CD14-positive monocyte (primary cell): ENCODE measurements at regions not wholly inside any gene's neighbourhood (a gene's known extent, or its start where the extent isn't known, plus 50 kb on each side); places are given as distances from the start of the nearest gene placed in this dataset.

Experiments used
- DNase-seq, 3 donors: peaks; one replicate each; pipeline ENCODE4 v3.0.0-alpha.2; 2011 to 2022
- H2AFZ ChIP-seq: 2 replicates; pipeline ENCODE4 v1.6.0; 2012; ENCODE audit warnings: mild to moderate bottlenecking, low read depth, low read length, inconsistent platforms; ENCODE audit not compliant: insufficient read depth, poor library complexity, severe bottlenecking
- H3K27ac ChIP-seq, 2 donors: 1 replicate in 1 of 2; 2 replicates in 1 of 2; pipeline ENCODE4 v1.5.1; 2012 to 2013; ENCODE audit warnings: low read length in 2 of 2, control low read depth in 1 of 2, inconsistent platforms in 1 of 2, low read depth in 1 of 2, mild to moderate bottlenecking in 1 of 2
- H3K27me3 ChIP-seq, 2 donors: one replicate each; pipeline versions ENCODE4 v1.6.0 to v1.6.1; 2011 to 2013; ENCODE audit warnings: low read length in 2 of 2; ENCODE audit not compliant: control insufficient read depth in 2 of 2, insufficient read depth in 2 of 2
- H3K36me3 ChIP-seq, 2 donors: replicated peaks in 1 of 2; 1 replicate in 1 of 2; 2 replicates in 1 of 2; pipeline versions ENCODE4 v1.5.1 to v1.6.1; 2012 to 2013; ENCODE audit warnings: low read length in 2 of 2, control low read depth in 1 of 2, inconsistent platforms in 1 of 2, mild to moderate bottlenecking in 1 of 2; ENCODE audit not compliant: insufficient read depth in 2 of 2, control insufficient read depth in 1 of 2
- H3K4me1 ChIP-seq, 2 donors: 1 replicate in 1 of 2; 2 replicates in 1 of 2; pipeline versions ENCODE4 v1.5.1 to v1.6.1; 2012 to 2013; ENCODE audit warnings: low read length in 2 of 2, control low read depth in 1 of 2, inconsistent platforms in 1 of 2, mild to moderate bottlenecking in 1 of 2, moderate library complexity in 1 of 2; ENCODE audit not compliant: insufficient read depth in 2 of 2, control insufficient read depth in 1 of 2
- H3K4me2 ChIP-seq: replicated peaks from 2 replicates; pipeline ENCODE3; 2012; ENCODE audit warnings: low read length, moderate library complexity, mild to moderate bottlenecking; ENCODE audit not compliant: poor library complexity, severe bottlenecking; ENCODE audit errors: extremely low read depth
- H3K4me3 ChIP-seq, 3 experiments: fragments of 200-600 bp in 1 of 3; sonication (generic) in 1 of 3; replicated peaks in 1 of 3; 1 replicate in 2 of 3; 2 replicates in 1 of 3; pipeline ENCODE4 v1.5.1; 2011 to 2013; ENCODE audit warnings: low read length in 3 of 3, mild to moderate bottlenecking in 3 of 3, control low read depth in 2 of 3, low read depth in 2 of 3, inconsistent platforms in 1 of 3, moderate library complexity in 1 of 3
- H3K79me2 ChIP-seq: 2 replicates; pipeline ENCODE4 v1.6.0; 2012; ENCODE audit warnings: mild to moderate bottlenecking, control low read depth, inconsistent platforms, low read length, moderate library complexity; ENCODE audit not compliant: insufficient read depth
- H3K9ac ChIP-seq: 2 replicates; pipeline ENCODE4 v1.6.0; 2017; ENCODE audit warnings: low read length, mild to moderate bottlenecking; ENCODE audit not compliant: insufficient read depth, poor library complexity, severe bottlenecking
- H3K9me3 ChIP-seq, 2 donors: replicated peaks in 1 of 2; 1 replicate in 1 of 2; 2 replicates in 1 of 2; pipeline versions ENCODE4 v1.5.1 to v1.6.1; 2012 to 2013; ENCODE audit warnings: low read length in 2 of 2, control low read depth in 1 of 2; ENCODE audit not compliant: control insufficient read depth in 1 of 2, insufficient read depth in 1 of 2
- H4K20me1 ChIP-seq: 2 replicates; pipeline ENCODE4 v1.6.0; 2012; ENCODE audit warnings: mild to moderate bottlenecking, low read length, control low read depth, moderate library complexity; ENCODE audit not compliant: insufficient read depth
- H3K27ac Mint-ChIP-seq, 7 donors: one replicate each; pipeline ENCODE4 v1.8.0; 2020; ENCODE audit warnings: mild to moderate bottlenecking in 7 of 7, mixed read lengths in 7 of 7, moderate library complexity in 6 of 7, inconsistent platforms in 2 of 7
- H3K27me3 Mint-ChIP-seq, 3 donors: one replicate each; pipeline ENCODE4 v1.8.0; 2021 to 2022; ENCODE audit warnings: low read depth in 3 of 3, mild to moderate bottlenecking in 3 of 3, mixed read lengths in 3 of 3, moderate library complexity in 3 of 3, inconsistent platforms in 1 of 3
- H3K36me3 Mint-ChIP-seq, 2 donors: one replicate each; pipeline ENCODE4 v1.8.0; 2020; ENCODE audit warnings: mixed read lengths in 2 of 2, inconsistent platforms in 1 of 2, mild to moderate bottlenecking in 1 of 2
- H3K4me1 Mint-ChIP-seq: one replicate; pipeline ENCODE4 v1.8.0; 2020; ENCODE audit warnings: mild to moderate bottlenecking, mixed read lengths
- H3K4me3 Mint-ChIP-seq, 2 donors: one replicate each; pipeline ENCODE4 v1.8.0; 2020; ENCODE audit warnings: mild to moderate bottlenecking in 2 of 2, mixed read lengths in 2 of 2, moderate library complexity in 1 of 2
- H3K9me3 Mint-ChIP-seq, 7 donors: one replicate each; pipeline ENCODE4 v1.8.0; 2020 to 2022; ENCODE audit warnings: mixed read lengths in 7 of 7, mild to moderate bottlenecking in 6 of 7, moderate library complexity in 6 of 7, inconsistent platforms in 2 of 7
- WGBS: methylation state at CpG from one replicate; pipeline ENCODE4 v1.1.5; 2013; ENCODE audit warnings: missing lambda C conversion rate; ENCODE audit not compliant: insufficient coverage; 5-methylcytosine and 5-hydroxymethylcytosine counted together
- intact Hi-C, 2 donors: fragments of 100-400 bp; cut with micrococcal nuclease; formaldehyde crosslinking; loops; one replicate each; pipeline versions ENCODE4 v1.15.0 to v1.15.1; 2023
- TF ChIP-seq, protein P1 (sequence below): fragments of 200-600 bp; IDR thresholded peaks from one replicate; pipeline ENCODE4 v1.8.0; 2022; ENCODE audit warnings: antibody characterized with exemption, mild to moderate bottlenecking

DNA sequence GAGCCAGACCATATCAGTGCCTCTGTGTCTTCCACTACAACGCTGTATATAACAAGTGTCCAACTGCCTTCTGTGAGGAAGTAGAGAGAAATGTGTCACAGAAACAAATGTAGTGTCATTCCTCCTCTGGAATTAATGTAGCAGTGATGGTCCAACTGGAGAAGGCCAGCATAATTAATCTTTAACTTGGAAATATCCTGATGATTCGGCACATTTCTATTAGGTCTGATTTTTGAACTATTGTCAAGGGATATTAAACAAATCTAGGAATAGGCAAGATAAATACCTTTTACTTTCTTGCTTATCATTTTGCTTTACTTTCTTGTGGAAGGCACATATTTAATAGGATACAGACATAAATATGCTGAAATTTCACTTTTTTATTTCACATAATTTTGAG lies 446.2 kb upstream of the ALCAM start:
- TF ChIP-seq, protein P1, sequence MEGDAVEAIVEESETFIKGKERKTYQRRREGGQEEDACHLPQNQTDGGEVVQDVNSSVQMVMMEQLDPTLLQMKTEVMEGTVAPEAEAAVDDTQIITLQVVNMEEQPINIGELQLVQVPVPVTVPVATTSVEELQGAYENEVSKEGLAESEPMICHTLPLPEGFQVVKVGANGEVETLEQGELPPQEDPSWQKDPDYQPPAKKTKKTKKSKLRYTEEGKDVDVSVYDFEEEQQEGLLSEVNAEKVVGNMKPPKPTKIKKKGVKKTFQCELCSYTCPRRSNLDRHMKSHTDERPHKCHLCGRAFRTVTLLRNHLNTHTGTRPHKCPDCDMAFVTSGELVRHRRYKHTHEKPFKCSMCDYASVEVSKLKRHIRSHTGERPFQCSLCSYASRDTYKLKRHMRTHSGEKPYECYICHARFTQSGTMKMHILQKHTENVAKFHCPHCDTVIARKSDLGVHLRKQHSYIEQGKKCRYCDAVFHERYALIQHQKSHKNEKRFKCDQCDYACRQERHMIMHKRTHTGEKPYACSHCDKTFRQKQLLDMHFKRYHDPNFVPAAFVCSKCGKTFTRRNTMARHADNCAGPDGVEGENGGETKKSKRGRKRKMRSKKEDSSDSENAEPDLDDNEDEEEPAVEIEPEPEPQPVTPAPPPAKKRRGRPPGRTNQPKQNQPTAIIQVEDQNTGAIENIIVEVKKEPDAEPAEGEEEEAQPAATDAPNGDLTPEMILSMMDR = no peak
- H3K4me1 Mint-ChIP-seq = no peaks in the 10 kb centered on the region
- H3K27ac Mint-ChIP-seq = no peak overlapping the region
- intact Hi-C loops = no loop called here
- Histone ChIP-seq H3K9ac (no peak overlapping the region), H3K27me3 (no peaks in the 10 kb centered on the region), H3K36me3 (no peaks in the 10 kb centered on the region), H3K9me3 (peaks cover 7 to 15% of the 10 kb centered on the region in 2 donors), H2AFZ (no peak overlapping the region), H3K4me2 (no peak overlapping the region), H3K4me3 (no peak overlapping the region), H3K4me1 (no peaks in the 10 kb centered on the region), H3K27ac (no peak overlapping the region), H3K79me2 (no peaks in the 10 kb centered on the region), H4K20me1 (no peaks in the 10 kb centered on the region)
- no peak for DNase-seq
- WGBS = no CpG with 5 or more reads among the region's 2 CpGs
- no peak overlapping the region for H3K4me3 Mint-ChIP-seq
- no peaks in the 10 kb centered on the region for H3K36me3 Mint-ChIP-seq
- H3K27me3 Mint-ChIP-seq = no peaks in the 10 kb centered on the region
- peaks cover 4 to 14% (median 11%) of the 10 kb centered on the region in 7 donors for H3K9me3 Mint-ChIP-seq

DNA sequence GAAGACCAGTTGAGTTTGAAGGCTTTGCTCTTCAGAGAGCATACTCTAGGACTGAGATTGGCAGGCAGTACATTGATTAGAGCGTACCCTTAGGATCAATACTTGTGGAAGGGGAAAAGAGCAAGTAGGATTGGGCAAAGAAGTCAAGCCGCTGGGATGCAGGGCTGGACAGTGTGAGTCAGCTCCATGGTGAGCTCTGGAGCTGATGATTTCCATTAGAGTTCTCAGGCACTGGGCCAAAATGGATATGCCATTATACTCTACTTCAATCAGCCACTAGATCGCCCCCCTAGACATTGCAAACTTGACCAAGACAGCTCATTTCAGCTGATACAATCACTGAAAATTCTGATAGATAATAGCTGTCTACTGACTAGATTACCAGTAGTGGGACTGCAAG lies 432.7 kb upstream of the ALCAM start:
- H3K27ac ChIP-seq = no peak overlapping the region
- WGBS = 100% methylated on average over 2 of the region's 3 CpGs
- H3K9me3 ChIP-seq = peaks cover 0 to 8% of the 10 kb centered on the region in 2 donors
- Mint-ChIP-seq H3K4me3 (no peak overlapping the region), H3K27ac (no peak overlapping the region), H3K27me3 (peaks cover 0 to 2% (median 0%) of the 10 kb centered on the region in 3 donors), H3K36me3 (no peaks in the 10 kb centered on the region), H3K4me1 (no peaks in the 10 kb centered on the region), H3K9me3 (peaks cover 5 to 13% (median 10%) of the 10 kb centered on the region in 7 donors)
- no peak overlapping the region for H3K4me2 ChIP-seq
- no peaks in the 10 kb centered on the region for H3K27me3 ChIP-seq
- H3K4me1 ChIP-seq = no peaks in the 10 kb centered on the region
- no peak for DNase-seq
- no peak overlapping the region for H3K4me3 ChIP-seq
- H3K9ac ChIP-seq = no peak overlapping the region
- H4K20me1 ChIP-seq = no peaks in the 10 kb centered on the region
- no peak overlapping the region for H2AFZ ChIP-seq
- H3K36me3 ChIP-seq = no peaks in the 10 kb centered on the region
- no peaks in the 10 kb centered on the region for H3K79me2 ChIP-seq
- TF ChIP-seq, protein P1 = no peak
- intact Hi-C loops = no loop called here
